ENCODE measurements at regions not wholly inside any gene's neighbourhood (a gene's known extent, or its start where the extent isn't known, plus 50 kb on each side); places are given as distances from the start of the nearest gene placed in this dataset.

DNA sequence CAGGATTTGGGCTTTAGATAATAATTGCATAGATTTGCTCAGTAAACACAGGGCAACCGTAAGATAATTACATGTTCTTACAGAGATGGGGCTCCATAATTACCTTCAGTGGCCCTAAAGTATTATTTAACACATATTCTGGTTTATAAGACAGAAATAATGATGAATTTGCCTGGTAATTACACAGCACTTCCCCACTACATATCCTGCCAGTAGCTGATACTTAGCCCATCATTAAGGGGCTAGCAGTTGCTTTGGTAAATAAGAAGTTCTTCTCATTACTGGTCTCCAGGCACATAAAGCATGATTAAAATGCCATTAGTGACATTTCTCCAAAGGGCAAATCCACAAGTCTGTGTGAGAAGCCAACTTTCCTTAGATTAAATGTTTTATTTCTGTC lies 158.7 kb downstream of the NUAK1 start:
- Mint-ChIP-seq H3K27me3 (ENCODE audit: low read depth, poor library complexity) (peaks cover 9% of the 10 kb centered on the region), H3K36me3 (ENCODE audit: low read depth) (no peaks in the 10 kb centered on the region), H3K9me3 (no peaks in the 10 kb centered on the region), H3K4me3 (no peak overlapping the region), H3K27ac (no peak overlapping the region), H3K4me1 (peaks cover 15% of the 10 kb centered on the region)
- TF ChIP-seq, protein P1, sequence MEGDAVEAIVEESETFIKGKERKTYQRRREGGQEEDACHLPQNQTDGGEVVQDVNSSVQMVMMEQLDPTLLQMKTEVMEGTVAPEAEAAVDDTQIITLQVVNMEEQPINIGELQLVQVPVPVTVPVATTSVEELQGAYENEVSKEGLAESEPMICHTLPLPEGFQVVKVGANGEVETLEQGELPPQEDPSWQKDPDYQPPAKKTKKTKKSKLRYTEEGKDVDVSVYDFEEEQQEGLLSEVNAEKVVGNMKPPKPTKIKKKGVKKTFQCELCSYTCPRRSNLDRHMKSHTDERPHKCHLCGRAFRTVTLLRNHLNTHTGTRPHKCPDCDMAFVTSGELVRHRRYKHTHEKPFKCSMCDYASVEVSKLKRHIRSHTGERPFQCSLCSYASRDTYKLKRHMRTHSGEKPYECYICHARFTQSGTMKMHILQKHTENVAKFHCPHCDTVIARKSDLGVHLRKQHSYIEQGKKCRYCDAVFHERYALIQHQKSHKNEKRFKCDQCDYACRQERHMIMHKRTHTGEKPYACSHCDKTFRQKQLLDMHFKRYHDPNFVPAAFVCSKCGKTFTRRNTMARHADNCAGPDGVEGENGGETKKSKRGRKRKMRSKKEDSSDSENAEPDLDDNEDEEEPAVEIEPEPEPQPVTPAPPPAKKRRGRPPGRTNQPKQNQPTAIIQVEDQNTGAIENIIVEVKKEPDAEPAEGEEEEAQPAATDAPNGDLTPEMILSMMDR (IDR thresholded peaks at IDR 0.05) = no peak
- DNase-seq = no peak

DNA sequence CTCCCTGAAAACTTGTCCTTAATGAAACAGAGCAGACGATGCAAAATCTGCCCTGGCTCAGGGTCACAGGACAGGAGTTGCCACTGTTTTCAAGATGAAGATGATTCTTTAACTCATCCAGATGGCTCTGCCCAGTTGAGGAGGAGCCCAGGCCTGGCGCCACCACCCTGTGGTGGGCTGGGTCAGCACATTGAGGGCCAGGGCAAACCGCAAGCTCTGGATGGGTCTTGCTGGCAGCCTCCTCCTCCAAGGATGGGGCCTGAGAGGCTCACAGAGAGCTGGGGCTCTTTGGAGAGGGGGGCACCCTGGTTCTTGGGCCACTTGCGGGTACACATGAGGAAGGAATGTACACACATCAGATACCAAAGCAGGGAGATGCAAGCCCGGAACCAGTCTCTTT lies 158.2 kb downstream of the NUAK1 start:
- Mint-ChIP-seq H3K9me3 (no peaks in the 10 kb centered on the region), H3K4me3 (no peak overlapping the region), H3K27me3 (ENCODE audit: low read depth, poor library complexity) (peaks cover 5% of the 10 kb centered on the region), H3K4me1 (peaks cover 15% of the 10 kb centered on the region), H3K27ac (no peak overlapping the region), H3K36me3 (ENCODE audit: low read depth) (no peaks in the 10 kb centered on the region)
- TF ChIP-seq, protein P1 (IDR thresholded peaks at IDR 0.05) = no peak
- no peak for DNase-seq

DNA sequence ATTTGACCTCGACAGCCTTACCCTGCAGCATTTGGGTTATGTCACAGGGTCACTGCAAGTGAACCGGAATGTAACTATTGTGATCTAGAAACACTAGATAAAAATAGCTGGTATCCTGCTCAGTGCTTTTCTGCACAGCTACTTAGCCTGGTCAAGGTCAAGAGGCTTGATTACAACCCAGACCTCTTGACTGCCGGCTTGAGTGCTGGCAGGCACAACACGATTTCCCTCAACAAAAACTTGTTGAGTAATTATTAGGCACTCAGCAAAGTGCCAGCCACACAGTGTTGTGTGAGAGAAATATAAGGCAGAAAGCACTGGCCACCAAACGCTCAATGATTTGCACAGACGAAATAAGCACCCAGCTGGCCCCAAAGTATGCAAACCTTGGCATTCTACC lies 156.7 kb downstream of the NUAK1 start:
- Mint-ChIP-seq H3K9me3 (no peaks in the 10 kb centered on the region), H3K36me3 (ENCODE audit: low read depth) (no peaks in the 10 kb centered on the region), H3K4me3 (no peak overlapping the region), H3K27ac (no peak overlapping the region), H3K27me3 (ENCODE audit: low read depth, poor library complexity) (peaks cover 4% of the 10 kb centered on the region), H3K4me1 (peaks cover 15% of the 10 kb centered on the region)
- no peak for DNase-seq
- TF ChIP-seq, protein P1 (IDR thresholded peaks at IDR 0.05) = no peak

DNA sequence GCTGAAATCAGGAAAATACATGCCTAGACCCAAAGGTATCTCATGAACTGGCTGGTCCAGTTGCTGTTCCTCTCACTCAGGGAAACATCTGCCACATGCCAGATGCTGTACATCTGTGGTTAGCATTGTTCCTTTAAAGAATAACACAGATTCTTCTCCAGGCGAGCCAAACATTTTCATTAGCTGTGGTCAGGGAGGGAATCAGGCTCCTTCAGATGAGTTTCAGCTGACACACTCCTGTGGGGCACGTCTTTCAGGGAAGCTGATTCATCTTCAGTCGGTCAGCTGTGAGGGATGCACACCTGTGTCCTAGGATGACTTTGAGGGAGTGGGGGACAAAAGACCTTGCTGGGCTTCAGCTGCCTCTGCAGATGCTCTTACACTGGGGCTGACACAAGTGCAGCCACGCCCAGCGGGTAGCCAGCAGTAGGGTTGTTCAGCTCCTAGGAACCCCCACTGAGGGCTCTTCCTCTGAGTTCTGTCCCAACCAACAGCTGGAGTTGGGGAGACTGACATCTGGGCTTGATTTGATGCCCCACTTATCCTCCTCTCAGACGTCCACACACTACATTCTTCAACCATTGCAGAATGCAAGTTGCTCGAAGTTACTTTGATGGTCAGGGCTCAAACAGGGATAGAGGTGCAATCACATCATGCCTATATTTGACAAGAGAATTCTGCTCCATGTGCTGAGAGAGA lies 155.0 kb downstream of the NUAK1 start:
- Mint-ChIP-seq H3K27me3 (ENCODE audit: low read depth, poor library complexity) (peaks cover 4% of the 10 kb centered on the region), H3K27ac (no peak overlapping the region), H3K9me3 (no peaks in the 10 kb centered on the region), H3K4me3 (no peak overlapping the region), H3K36me3 (ENCODE audit: low read depth) (no peaks in the 10 kb centered on the region), H3K4me1 (peaks cover 6% of the 10 kb centered on the region)
- TF ChIP-seq, protein P1 (IDR thresholded peaks at IDR 0.05) = no peak
- no peak for DNase-seq

DNA sequence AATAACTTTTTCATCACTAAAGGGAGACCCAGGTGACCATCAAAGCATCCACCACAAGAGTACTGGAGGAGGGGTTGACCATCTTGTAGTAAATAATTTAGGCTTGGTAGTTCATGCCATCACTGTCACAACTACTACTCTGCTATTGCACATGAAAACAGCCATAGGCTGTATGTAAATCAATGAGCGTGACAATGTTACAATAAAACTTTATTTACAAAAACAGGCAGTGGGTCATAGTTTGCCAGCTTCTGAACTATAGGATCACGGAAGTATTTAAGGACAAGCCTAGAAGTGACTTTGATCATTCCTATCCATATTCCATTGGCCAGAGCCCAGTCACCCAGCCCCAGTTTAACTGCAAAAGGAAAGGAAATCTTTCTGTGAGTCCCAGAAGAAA lies 153.4 kb downstream of the NUAK1 start:
- Mint-ChIP-seq H3K4me1 (no peaks in the 10 kb centered on the region), H3K36me3 (ENCODE audit: low read depth) (no peaks in the 10 kb centered on the region), H3K4me3 (no peak overlapping the region), H3K27me3 (ENCODE audit: low read depth, poor library complexity) (peaks cover 7% of the 10 kb centered on the region), H3K27ac (no peak overlapping the region), H3K9me3 (no peaks in the 10 kb centered on the region)
- TF ChIP-seq, protein P1 (IDR thresholded peaks at IDR 0.05) = no peak
- DNase-seq = no peak
